A673 (cell line): ENCODE measurements at regions not wholly inside any gene's neighbourhood (a gene's known extent, or its start where the extent isn't known, plus 50 kb on each side); places are given as distances from the start of the nearest gene placed in this dataset.

ENCODE experiments used
- BruUV-seq: library from RNA; stranded (reverse); fragments of 400-500 nt; replicated peaks from 2 replicates; lab custom pipeline; 2021; lab: Mats Ljungman, UMichigan
- CTCF ChIA-PET: fragments of 300-600 bp; sonication (Branson Sonifier 250); formaldehyde crosslinking; loops from one replicate; lab custom pipeline; 2022; ENCODE audit warnings: antibody characterized with exemption; lab: Charles Lee
- POLR2A ChIA-PET: fragments of 300-600 bp; sonication (Branson Sonifier 250); formaldehyde crosslinking; loops from one replicate; lab custom pipeline; 2022; ENCODE audit warnings: antibody characterized with exemption; ENCODE audit not compliant: low non-redundant PET; lab: Charles Lee
- DNase-seq: peaks from one replicate; pipeline ENCODE4 v3.0.0-alpha.2; 2015; ENCODE audit warnings: low spot score
- H3K27ac ChIP-seq: fragments of 200-600 bp; sonication (generic); 2 replicates; pipeline ENCODE4 v1.5.1; 2016; ENCODE audit warnings: mixed run types, low read depth, mild to moderate bottlenecking, mixed read lengths, antibody characterized with exemption, low read length; ENCODE audit not compliant: poor library complexity, severe bottlenecking
- H3K27me3 ChIP-seq: fragments of 200-600 bp; sonication (generic); replicated peaks from 2 replicates; pipeline ENCODE4 v1.6.1; 2017; ENCODE audit warnings: mixed run types, low read depth, mild to moderate bottlenecking, mixed read lengths, antibody characterized with exemption, low read length; ENCODE audit not compliant: insufficient read depth, poor library complexity
- H3K36me3 ChIP-seq: fragments of 200-600 bp; sonication (generic); 2 replicates; pipeline ENCODE4 v1.6.1; 2016; ENCODE audit warnings: mixed run types, mild to moderate bottlenecking, mixed read lengths, antibody characterized with exemption, low read length; ENCODE audit not compliant: insufficient read depth, poor library complexity, severe bottlenecking
- H3K4me1 ChIP-seq: fragments of 200-600 bp; sonication (generic); 2 replicates; pipeline ENCODE4 v1.6.1; 2017; ENCODE audit warnings: mixed run types, mild to moderate bottlenecking, mixed read lengths, antibody characterized with exemption, low read length; ENCODE audit not compliant: insufficient read depth, poor library complexity, severe bottlenecking
- H3K4me3 ChIP-seq: fragments of 200-600 bp; sonication (generic); 2 replicates; pipeline ENCODE4 v1.5.1; 2016; ENCODE audit warnings: low read depth, mixed run types, mild to moderate bottlenecking, mixed read lengths, low read length; ENCODE audit not compliant: poor library complexity, severe bottlenecking
- H3K9me3 ChIP-seq: fragments of 200-600 bp; sonication (generic); 2 replicates; pipeline ENCODE4 v1.6.1; 2016; ENCODE audit warnings: mixed run types, low read depth, mild to moderate bottlenecking, mixed read lengths, antibody characterized with exemption, low read length; ENCODE audit not compliant: poor library complexity, severe bottlenecking
- CTCF ChIP-seq: fragments of 300-800, 200-600 bp; sonication (generic); conservative IDR thresholded peaks from 2 replicates; pipeline ENCODE4 v1.5.1; 2017; ENCODE audit warnings: low read depth, mild to moderate bottlenecking, antibody characterized with exemption, low read length, moderate library complexity, mixed read lengths
- EZH2 ChIP-seq: fragments of 200-600 bp; sonication (generic); IDR thresholded peaks from 2 replicates; pipeline ENCODE4 v1.6.1; 2017; ENCODE audit warnings: borderline replicate concordance, low read depth, mild to moderate bottlenecking, mixed read lengths, antibody characterized with exemption, low read length; ENCODE audit not compliant: poor library complexity, severe bottlenecking
- intact Hi-C: fragments of 100-400 bp; cut with micrococcal nuclease; formaldehyde crosslinking; loops from one replicate; pipeline ENCODE4 v1.10.0; 2022; ENCODE audit not compliant: unreplicated experiment

GRCh38 chr2:58920001-58920400 is 678.9 kb upstream of the FANCL start:
- intact Hi-C loops, result no loop called here
- ChIA-PET POLR2A (no interaction called here), CTCF (no interaction called here)
- BruUV-seq, result no TSS peak
- Histone ChIP-seq H3K36me3 (no peaks in the 10 kb centered on the region), H3K4me3 (no peak overlapping the region), H3K9me3 (no peaks in the 10 kb centered on the region), H3K27ac (no peak overlapping the region), H3K27me3 (no peaks in the 10 kb centered on the region), H3K4me1 (no peaks in the 10 kb centered on the region)
- no peak for TF ChIP-seq CTCF
- TF ChIP-seq EZH2, result no peak
- no peak for DNase-seq

DNA sequence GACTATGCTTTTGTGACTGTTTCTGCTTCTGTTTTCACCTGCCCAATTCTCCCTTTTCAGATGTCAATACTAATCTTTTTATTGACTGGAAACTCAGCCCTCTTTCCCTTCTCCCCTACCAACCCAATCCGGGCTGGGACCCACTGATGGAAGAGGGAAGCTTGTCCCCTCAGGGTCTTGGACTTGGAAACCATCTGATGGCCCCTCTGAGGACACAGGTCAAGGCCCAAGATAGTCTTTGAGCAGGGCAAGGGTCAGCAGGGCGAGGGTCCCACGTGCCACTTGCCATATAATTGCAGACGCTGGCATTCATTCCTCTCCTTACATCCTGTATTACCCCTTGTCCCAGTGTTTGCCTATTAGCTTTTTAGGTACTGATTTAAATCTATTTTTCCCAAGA is 678.2 kb upstream of the FANCL start:
- no peaks in the 10 kb centered on the region for H3K9me3 ChIP-seq
- DNase-seq, result no peak
- H3K4me1 ChIP-seq, result no peaks in the 10 kb centered on the region
- H3K4me3 ChIP-seq, result no peak overlapping the region
- no peaks in the 10 kb centered on the region for H3K36me3 ChIP-seq
- H3K27me3 ChIP-seq, result no peaks in the 10 kb centered on the region
- TF ChIP-seq CTCF (no peak), EZH2 (no peak)
- BruUV-seq, result no TSS peak
- no peak overlapping the region for H3K27ac ChIP-seq
- intact Hi-C loops, result no loop called here
- ChIA-PET CTCF (no interaction called here), POLR2A (no interaction called here)

DNA sequence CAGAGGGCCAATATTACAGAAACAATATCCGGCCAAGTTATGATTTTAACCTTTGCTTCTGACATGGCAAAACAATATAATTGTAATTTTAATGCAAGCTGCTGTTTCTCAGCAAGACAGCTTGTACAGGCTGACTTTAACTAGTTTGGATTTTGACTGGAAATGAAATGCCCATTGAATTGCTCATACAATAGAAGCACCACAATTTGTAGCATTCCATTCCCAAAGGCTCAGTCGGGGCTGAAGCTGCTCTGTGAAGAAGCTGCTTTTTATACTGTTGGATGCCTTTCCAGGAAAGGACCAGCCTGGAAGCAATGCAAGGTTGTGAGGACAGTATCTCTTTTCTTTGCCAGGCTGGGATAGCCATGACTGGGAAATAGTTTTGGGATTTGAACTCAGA is 677.0 kb upstream of the FANCL start:
- intact Hi-C loops, result no loop called here
- H3K9me3 ChIP-seq, result no peaks in the 10 kb centered on the region
- CTCF ChIA-PET, result no interaction called here
- POLR2A ChIA-PET, result no interaction called here
- no peak for DNase-seq
- no peak overlapping the region for H3K4me3 ChIP-seq
- TF ChIP-seq EZH2, result no peak
- no peak for TF ChIP-seq CTCF
- H3K27ac ChIP-seq, result no peak overlapping the region
- H3K4me1 ChIP-seq, result peaks cover 8% of the 10 kb centered on the region
- no peaks in the 10 kb centered on the region for H3K36me3 ChIP-seq
- H3K27me3 ChIP-seq, result no peaks in the 10 kb centered on the region
- BruUV-seq, result no TSS peak
